22Rv1 (cell line): ENCODE measurements at regions not wholly inside any gene's neighbourhood (a gene's known extent, or its start where the extent isn't known, plus 50 kb on each side); places are given as distances from the start of the nearest gene placed in this dataset.

Experiments
- H3K27ac ChIP-seq: fragments of 450-650 bp; 2 replicates; pipeline ENCODE4 v1.5.1; 2017
- ZFX ChIP-seq: fragments of 450-650 bp; IDR thresholded peaks from 2 replicates; pipeline ENCODE4 v1.6.1; 2017; ENCODE audit warnings: antibody characterized with exemption, borderline replicate concordance
- TF ChIP-seq, protein P1 (sequence below): fragments of 450-650 bp; IDR thresholded peaks from 2 replicates; pipeline ENCODE4 v1.5.1; 2017; ENCODE audit warnings: mild to moderate bottlenecking

DNA sequence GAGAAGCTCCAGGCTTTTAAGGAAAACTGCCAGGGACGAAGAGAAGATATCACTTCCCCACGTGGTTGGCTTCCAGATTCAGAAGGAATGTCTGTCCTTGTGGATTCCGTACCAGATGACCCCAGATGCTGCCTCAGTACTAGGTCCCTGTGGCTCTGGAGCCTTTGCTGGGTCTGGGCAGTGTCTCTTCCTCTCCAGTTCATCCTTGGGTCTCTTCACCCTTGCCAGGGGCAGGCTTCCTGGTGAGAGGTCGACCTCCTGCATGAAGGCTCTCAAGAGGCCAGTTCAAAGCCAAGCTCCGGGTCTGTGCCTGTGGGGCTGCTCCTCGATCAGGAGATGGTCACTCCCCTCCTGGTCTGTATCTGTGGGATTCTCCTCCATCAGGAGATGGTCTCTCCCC lies 74.7 kb upstream of the B3GAT1 start:
- H3K27ac ChIP-seq, result no peak overlapping the region
- no peak for TF ChIP-seq ZFX
- TF ChIP-seq, protein P1, sequence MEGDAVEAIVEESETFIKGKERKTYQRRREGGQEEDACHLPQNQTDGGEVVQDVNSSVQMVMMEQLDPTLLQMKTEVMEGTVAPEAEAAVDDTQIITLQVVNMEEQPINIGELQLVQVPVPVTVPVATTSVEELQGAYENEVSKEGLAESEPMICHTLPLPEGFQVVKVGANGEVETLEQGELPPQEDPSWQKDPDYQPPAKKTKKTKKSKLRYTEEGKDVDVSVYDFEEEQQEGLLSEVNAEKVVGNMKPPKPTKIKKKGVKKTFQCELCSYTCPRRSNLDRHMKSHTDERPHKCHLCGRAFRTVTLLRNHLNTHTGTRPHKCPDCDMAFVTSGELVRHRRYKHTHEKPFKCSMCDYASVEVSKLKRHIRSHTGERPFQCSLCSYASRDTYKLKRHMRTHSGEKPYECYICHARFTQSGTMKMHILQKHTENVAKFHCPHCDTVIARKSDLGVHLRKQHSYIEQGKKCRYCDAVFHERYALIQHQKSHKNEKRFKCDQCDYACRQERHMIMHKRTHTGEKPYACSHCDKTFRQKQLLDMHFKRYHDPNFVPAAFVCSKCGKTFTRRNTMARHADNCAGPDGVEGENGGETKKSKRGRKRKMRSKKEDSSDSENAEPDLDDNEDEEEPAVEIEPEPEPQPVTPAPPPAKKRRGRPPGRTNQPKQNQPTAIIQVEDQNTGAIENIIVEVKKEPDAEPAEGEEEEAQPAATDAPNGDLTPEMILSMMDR, result no peak

DNA sequence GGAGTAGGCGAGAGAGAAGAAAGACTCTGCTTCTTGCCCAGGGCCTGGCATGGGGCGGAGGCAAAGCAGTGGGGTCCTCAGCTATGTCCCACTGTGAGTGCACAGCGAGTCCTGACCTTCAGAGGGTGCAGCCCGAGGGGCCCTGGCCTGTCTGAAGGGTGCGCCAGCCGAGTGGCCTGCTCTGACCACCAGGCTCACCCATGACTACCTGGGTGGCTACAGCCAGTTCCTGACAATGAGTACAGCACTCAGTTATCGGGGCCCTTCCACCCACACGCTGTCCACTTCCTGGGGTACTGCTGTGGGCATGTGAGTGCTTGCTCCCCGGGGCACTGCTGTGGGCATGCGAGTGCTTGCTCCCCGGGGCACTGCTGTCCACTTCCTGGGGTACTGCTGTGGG lies 74.1 kb upstream of the B3GAT1 start:
- TF ChIP-seq, protein P1, result no peak
- no peak for TF ChIP-seq ZFX
- H3K27ac ChIP-seq, result no peak overlapping the region

DNA sequence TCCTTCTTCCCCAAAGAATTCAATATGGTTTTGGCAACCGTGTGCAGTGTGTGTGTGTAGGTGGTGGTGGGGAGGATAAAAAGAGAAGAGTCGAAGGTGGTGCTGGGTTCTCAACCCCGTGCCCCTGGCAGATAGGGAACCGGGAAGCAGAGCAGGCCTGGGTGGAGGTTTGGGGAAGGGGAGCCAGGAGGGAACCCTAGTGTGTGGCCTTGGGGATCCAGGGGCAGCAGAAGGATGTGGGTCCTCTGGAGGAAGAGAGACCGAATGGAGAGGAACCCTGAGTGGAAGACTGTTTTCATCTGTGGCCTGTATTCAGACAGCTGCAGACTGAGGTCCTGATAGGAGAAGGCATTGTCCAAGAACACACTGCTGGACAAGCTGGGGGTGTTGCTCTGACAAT lies 73.3 kb upstream of the B3GAT1 start:
- H3K27ac ChIP-seq, result no peak overlapping the region
- TF ChIP-seq ZFX, result no peak
- TF ChIP-seq, protein P1, result no peak

DNA sequence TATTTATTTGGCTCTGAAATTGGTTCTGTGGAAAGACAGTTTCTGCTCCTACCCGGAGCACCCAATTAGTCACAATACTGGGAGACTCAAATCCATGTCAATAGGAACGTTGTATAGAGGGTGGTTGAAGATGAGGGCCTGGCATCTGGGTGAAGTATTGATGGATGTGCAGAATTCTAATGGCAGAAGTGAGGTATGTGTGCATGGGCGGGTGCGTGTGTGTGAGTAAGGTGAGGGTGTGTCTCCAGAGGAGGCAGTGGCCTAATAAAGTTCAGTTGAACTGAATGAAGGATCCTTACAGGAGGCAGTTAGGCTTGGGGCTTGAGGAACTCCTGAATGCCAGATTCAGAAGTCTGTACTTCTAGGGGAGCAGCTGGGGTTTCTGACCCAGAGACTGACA lies 71.8 kb upstream of the B3GAT1 start:
- TF ChIP-seq, protein P1, result no peak
- TF ChIP-seq ZFX, result no peak
- H3K27ac ChIP-seq, result no peak overlapping the region

DNA sequence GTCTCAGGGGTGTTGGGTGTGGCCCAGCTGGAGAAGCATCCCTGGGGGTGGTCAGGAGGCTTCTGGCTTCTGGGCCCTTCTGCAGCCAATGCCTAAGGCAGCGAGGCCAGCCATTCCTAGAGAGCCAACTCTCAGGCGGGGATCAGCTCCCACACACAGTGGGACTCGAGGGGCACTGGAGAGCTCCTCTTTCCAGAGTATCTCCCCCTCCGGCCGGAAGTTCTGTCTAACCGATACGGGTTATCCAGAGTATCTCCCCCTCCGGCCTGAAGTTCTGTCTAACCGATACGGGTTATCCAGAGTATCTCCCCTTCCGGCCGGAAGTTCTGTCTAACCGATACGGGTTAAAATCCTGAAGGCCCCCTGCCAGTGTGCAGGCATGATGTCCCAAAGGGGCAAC lies 71.2 kb upstream of the B3GAT1 start:
- H3K27ac ChIP-seq, result no peak overlapping the region
- TF ChIP-seq, protein P1, result no peak
- no peak for TF ChIP-seq ZFX

DNA sequence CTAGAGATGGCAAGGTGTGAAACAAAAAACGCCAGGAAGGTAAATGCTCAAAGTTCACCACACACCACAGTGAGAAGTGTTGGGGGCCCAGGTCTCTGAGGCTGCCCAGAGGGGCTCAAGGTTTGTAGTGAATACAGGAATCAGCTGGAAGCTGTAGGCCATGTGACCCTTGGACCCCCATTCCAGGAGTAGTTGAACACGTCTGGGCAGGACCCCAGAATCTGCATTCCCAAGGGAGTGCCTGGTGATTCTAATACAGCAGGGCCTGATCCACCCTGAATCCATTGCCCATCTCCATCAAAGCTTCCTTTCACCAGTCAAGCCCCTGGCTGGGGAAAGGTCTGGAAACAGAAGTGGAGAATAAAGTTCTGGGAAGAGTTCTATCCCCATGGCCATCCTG lies 70.8 kb upstream of the B3GAT1 start:
- H3K27ac ChIP-seq, result no peak overlapping the region
- TF ChIP-seq, protein P1, result no peak
- no peak for TF ChIP-seq ZFX

DNA sequence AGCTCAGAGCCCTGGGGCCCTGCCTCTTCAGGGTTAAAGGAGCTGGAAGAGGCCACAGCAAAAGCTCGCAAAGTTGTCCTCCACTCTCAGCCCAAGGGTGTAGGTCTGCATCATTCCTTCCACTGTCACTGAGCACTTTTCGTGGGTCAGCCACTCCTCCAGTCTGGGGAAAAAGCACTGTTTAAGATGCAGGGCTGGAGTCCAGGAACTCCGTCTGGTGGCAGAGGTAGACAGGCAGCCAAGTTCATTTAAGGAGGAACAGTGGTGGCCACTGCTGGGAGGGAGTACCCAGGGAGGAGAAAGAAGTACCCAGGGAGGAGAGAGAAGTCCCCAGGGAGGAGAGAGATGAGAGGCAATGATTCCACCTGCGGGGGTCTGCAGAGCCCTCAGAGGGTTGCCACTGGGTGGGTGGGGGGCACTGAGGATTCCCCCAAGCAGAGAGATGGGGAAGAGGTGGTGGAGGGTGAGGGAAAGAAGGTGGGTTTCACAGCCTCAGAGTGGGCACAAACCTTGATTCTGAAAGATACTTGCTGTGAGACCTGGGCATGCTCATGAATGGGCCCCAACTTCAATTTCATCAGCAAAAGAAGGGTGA lies 70.0 kb upstream of the B3GAT1 start:
- no peak overlapping the region for H3K27ac ChIP-seq
- TF ChIP-seq ZFX, result no peak
- TF ChIP-seq, protein P1, result no peak
